ENCODE measurements at regions not wholly inside any gene's neighbourhood (a gene's known extent, or its start where the extent isn't known, plus 50 kb on each side); places are given as distances from the start of the nearest gene placed in this dataset.

GRCh38 chr10:108132303-108132702, 967.8 kb upstream of the SORCS1 start:
- TF ChIP-seq EZH2phosphoT487 (IDR thresholded peaks at IDR 0.05; ENCODE audit: insufficient read depth, low read depth): no peak
- TF ChIP-seq EZH2 (IDR thresholded peaks at IDR 0.05; ENCODE audit: insufficient read depth, poor library complexity, severe bottlenecking): no peak

All from GM23248 (cell line).